SU-DHL-6 (cell line): ENCODE measurements at regions not wholly inside any gene's neighbourhood (a gene's known extent, or its start where the extent isn't known, plus 50 kb on each side); places are given as distances from the start of the nearest gene placed in this dataset.

Experiments
- H2AFZ ChIP-seq: fragments of 200-600 bp; sonication (generic); 2 replicates; pipeline ENCODE4 v1.6.1; 2014; ENCODE audit warnings: low read depth, mild to moderate bottlenecking, moderate library complexity, mixed read lengths, antibody characterized with exemption, low read length; ENCODE audit not compliant: severe bottlenecking
- H3F3A ChIP-seq: fragments of 200-600 bp; shearing (Covaris generic); 2 replicates; pipeline ENCODE4 v1.6.0; 2016; ENCODE audit warnings: antibody characterized with exemption, mild to moderate bottlenecking; ENCODE audit not compliant: insufficient read depth
- H3K27ac ChIP-seq: fragments of 200-600 bp; sonication (generic); 2 replicates; pipeline ENCODE4 v1.5.1; 2016; ENCODE audit warnings: low read depth, mild to moderate bottlenecking, low read length, moderate library complexity, mixed read lengths
- H3K27me3 ChIP-seq: fragments of 200-600 bp; sonication (generic), shearing (Covaris generic); 2 replicates; pipeline ENCODE4 v1.6.0; 2014; ENCODE audit warnings: mild to moderate bottlenecking, low read length
- H3K36me3 ChIP-seq: fragments of 200-600 bp; sonication (generic); 2 replicates; pipeline ENCODE4 v1.6.1; 2014; ENCODE audit warnings: mild to moderate bottlenecking, low read length, mixed read lengths
- H3K4me2 ChIP-seq: fragments of 300-600, 200-600 bp; shearing (Covaris generic), sonication (generic); 2 replicates; pipeline ENCODE4 v1.6.0; 2014; ENCODE audit warnings: low read length, low read depth, mild to moderate bottlenecking; ENCODE audit not compliant: poor library complexity, severe bottlenecking
- H3K4me3 ChIP-seq: fragments of 200-600 bp; sonication (generic); 2 replicates; pipeline ENCODE4 v1.5.1; 2014; ENCODE audit warnings: antibody characterized with exemption, low read length, mild to moderate bottlenecking, mixed read lengths; ENCODE audit not compliant: insufficient read depth, poor library complexity, severe bottlenecking
- H3K79me2 ChIP-seq: fragments of 200-600 bp; sonication (generic); 2 replicates; pipeline ENCODE4 v1.6.1; 2014; ENCODE audit warnings: mild to moderate bottlenecking, low read length, moderate library complexity; ENCODE audit not compliant: insufficient read depth
- H3K9ac ChIP-seq: fragments of 200-600 bp; sonication (generic); 2 replicates; pipeline ENCODE4 v1.7.0; 2014; ENCODE audit warnings: mild to moderate bottlenecking, low read length
- H3K9me2 ChIP-seq: fragments of 200-600 bp; sonication (generic); replicated peaks from 2 replicates; pipeline ENCODE4 v1.6.1; 2014; ENCODE audit warnings: low read length; ENCODE audit not compliant: insufficient read depth
- H3K9me3 ChIP-seq: fragments of 200-600 bp; sonication (generic); 2 replicates; pipeline ENCODE4 v1.6.1; 2014; ENCODE audit warnings: low read length, mixed read lengths; ENCODE audit not compliant: insufficient read depth
- H4K20me1 ChIP-seq: fragments of 200-600 bp; sonication (generic); 2 replicates; pipeline ENCODE4 v1.6.1; 2014; ENCODE audit warnings: low read depth, mild to moderate bottlenecking, antibody characterized with exemption, low read length, moderate library complexity, mixed read lengths
- CTCF ChIP-seq: fragments of 200-600 bp; sonication (generic); IDR thresholded peaks from one replicate; pipeline ENCODE4 v1.5.1; 2017; ENCODE audit warnings: antibody characterized with exemption, mild to moderate bottlenecking, low read length, moderate library complexity; ENCODE audit not compliant: insufficient read depth, poor library complexity, severe bottlenecking
- EZH2phosphoT487 ChIP-seq: fragments of 200-600 bp; sonication (generic), shearing (Covaris generic); conservative IDR thresholded peaks from 2 replicates; pipeline ENCODE4 v1.6.1; 2018; ENCODE audit warnings: mild to moderate bottlenecking, antibody characterized with exemption, low read length, moderate library complexity, mixed read lengths

- no peaks in the 10 kb centered on the region for H3K79me2 ChIP-seq
- H2AFZ ChIP-seq, result no peak overlapping the region
- no peaks in the 10 kb centered on the region for H4K20me1 ChIP-seq
- no peaks in the 10 kb centered on the region for H3K36me3 ChIP-seq
- H3F3A ChIP-seq, result peaks cover 16% of the 10 kb centered on the region
- TF ChIP-seq EZH2phosphoT487 (no peak), CTCF (no peak)
- no peaks in the 10 kb centered on the region for H3K9me2 ChIP-seq
- no peak overlapping the region for H3K4me2 ChIP-seq
- H3K4me3 ChIP-seq, result no peak overlapping the region
- no peaks in the 10 kb centered on the region for H3K27me3 ChIP-seq
- H3K9ac ChIP-seq, result no peak overlapping the region
- no peaks in the 10 kb centered on the region for H3K9me3 ChIP-seq
- no peak overlapping the region for H3K27ac ChIP-seq
Measured at GRCh38 chr2:47650001-47650535, 79.3 kb upstream of the KCNK12 start.

- Histone ChIP-seq H3K79me2 (no peaks in the 10 kb centered on the region), H4K20me1 (no peaks in the 10 kb centered on the region), H3K27ac (no peak overlapping the region), H3K4me2 (no peak overlapping the region), H3K9me3 (no peaks in the 10 kb centered on the region), H3K36me3 (no peaks in the 10 kb centered on the region), H3K9ac (no peak overlapping the region), H3K27me3 (no peaks in the 10 kb centered on the region), H3K4me3 (no peak overlapping the region), H3K9me2 (no peaks in the 10 kb centered on the region), H3F3A (no peaks in the 10 kb centered on the region), H2AFZ (no peak overlapping the region)
- TF ChIP-seq EZH2phosphoT487 (no peak), CTCF (no peak)
Measured at GRCh38 chr2:47645246-47645645, 74.5 kb upstream of the KCNK12 start.

GRCh38 chr2:47644351-47644750 lies 73.6 kb upstream of the KCNK12 start:
- Histone ChIP-seq H3K4me2 (no peak overlapping the region), H3K9me3 (no peaks in the 10 kb centered on the region), H3K79me2 (no peaks in the 10 kb centered on the region), H3F3A (no peaks in the 10 kb centered on the region), H3K36me3 (no peaks in the 10 kb centered on the region), H4K20me1 (no peaks in the 10 kb centered on the region), H3K27me3 (no peaks in the 10 kb centered on the region), H3K27ac (no peak overlapping the region), H2AFZ (no peak overlapping the region), H3K4me3 (no peak overlapping the region), H3K9me2 (no peaks in the 10 kb centered on the region), H3K9ac (no peak overlapping the region)
- TF ChIP-seq CTCF, result no peak
- TF ChIP-seq EZH2phosphoT487, result no peak
